HuH-7 (cell line): ENCODE measurements at regions not wholly inside any gene's neighbourhood (a gene's known extent, or its start where the extent isn't known, plus 50 kb on each side); places are given as distances from the start of the nearest gene placed in this dataset.

ENCODE experiments used
- DNase-seq: peaks from one replicate; pipeline ENCODE4 v3.0.0; 2011; ENCODE audit warnings: low spot score

DNA sequence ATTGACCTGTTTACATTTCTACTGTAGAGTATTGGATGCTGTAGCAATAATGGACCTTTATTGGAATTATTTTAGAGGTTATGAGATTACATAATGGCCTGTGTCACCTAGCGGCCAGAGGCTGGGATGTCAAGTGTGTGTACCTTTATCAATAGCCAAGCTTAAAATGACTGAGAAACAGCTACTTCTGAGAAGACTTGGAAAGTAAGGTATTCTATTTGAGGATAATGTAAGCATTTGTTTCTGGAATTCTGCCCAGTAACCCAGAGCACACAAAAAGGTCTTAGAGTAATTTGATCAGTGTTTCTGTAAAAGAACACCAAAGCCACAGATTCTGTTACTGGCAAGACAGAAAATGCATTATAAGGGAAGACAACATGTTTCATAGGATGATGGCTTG lies 116.8 kb downstream of the MACIR start:
- no peak for DNase-seq

DNA sequence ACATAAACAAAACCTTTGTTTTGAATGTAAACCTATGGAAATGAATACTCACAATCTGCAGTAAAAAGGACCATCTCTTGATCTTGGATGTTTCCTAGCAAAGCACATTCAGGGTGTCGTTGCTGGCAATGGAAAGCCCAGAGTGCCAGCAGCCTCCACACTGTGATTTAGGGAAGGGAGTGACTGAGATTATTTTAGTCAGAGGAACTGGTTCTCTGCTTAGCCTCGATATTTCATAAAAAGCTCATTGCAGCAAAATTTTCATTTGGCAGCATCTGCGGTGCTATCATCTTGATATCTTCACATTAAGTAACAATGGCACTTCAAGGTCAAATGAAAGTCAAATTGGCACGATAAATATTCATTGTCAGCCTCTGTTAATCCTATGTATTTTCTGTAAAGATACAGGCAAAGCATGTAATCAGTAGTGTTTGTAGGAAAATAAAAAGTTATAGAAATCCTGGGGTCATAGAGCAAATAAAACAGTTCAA lies 116.0 kb downstream of the MACIR start:
- no peak for DNase-seq

- no peak for DNase-seq
Measured at GRCh38 chr5:103373597-103374472, 115.3 kb downstream of the MACIR start.

DNA sequence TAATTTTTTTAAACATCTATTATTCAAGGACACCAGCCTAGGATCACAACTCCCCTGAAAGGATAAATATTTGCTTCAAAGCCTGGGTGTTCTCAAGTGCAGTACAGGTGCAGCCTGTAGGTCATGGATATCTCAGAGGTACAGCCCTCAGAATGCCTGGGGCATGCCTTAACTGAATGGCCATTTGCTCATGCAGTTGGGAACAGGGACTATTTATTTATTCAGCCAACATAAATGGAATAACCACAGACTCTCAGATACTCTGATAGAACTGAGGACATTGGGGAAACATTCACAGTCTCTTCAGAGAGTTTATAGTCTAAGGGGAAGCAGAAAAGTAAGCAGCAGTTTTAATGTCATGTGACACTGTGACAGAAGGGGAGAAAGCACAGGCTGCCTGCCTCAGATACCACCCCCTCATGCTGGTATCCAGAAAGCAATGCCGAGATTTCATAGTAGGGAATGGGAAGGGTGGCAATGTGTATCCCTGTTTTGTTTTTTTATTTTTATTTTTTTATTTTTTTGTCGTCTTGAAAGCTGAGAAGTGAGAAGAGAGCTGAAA lies 112.6 kb downstream of the MACIR start:
- DNase-seq = no peak

GRCh38 chr5:103369125-103370120 lies 110.9 kb downstream of the MACIR start:
- DNase-seq = no peak

DNA sequence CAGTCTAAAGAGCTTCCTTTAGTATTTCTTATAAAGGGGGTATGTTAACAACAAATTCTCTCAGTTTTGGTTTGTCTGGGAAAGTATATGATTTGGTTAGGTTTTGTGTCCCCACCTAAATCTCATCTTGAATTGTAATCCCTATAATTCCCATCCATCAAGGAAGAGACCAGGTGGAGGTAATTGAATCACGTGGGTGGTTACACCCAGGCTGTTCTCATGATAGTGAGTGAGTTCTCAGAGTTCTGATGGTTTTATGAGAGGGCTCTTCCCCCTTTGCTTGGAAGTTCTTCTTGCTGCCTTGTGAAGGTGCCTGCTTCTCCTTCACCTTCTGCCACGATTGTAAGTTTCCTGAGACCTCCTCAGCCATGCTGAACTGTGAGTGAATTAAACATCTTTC lies 109.1 kb downstream of the MACIR start:
- no peak for DNase-seq

GRCh38 chr5:103366918-103367549 lies 108.5 kb downstream of the MACIR start:
- no peak for DNase-seq

GRCh38 chr5:103364074-103364473 lies 105.5 kb downstream of the MACIR start:
- DNase-seq = no peak

GRCh38 chr5:103362211-103362610 lies 103.6 kb downstream of the MACIR start:
- DNase-seq = no peak

DNA sequence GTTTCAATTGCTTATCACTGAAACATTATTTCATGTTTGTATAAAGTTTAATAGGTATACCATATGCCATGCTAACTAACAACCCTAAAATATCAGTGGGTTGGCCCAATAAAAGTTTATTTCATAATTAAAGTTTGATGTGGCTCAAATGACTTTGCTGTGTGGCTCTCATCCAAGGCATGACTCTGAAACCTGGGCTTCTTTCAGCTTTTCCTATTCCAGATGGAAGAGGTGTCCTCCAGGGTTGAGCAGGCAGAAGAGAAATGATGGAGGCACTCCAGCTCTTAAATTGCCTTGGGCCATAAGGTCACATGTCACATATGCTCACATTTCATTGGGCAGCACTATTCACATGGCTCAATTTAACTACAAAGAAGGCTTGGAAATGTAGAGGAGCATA lies 101.9 kb downstream of the MACIR start:
- DNase-seq = no peak

DNA sequence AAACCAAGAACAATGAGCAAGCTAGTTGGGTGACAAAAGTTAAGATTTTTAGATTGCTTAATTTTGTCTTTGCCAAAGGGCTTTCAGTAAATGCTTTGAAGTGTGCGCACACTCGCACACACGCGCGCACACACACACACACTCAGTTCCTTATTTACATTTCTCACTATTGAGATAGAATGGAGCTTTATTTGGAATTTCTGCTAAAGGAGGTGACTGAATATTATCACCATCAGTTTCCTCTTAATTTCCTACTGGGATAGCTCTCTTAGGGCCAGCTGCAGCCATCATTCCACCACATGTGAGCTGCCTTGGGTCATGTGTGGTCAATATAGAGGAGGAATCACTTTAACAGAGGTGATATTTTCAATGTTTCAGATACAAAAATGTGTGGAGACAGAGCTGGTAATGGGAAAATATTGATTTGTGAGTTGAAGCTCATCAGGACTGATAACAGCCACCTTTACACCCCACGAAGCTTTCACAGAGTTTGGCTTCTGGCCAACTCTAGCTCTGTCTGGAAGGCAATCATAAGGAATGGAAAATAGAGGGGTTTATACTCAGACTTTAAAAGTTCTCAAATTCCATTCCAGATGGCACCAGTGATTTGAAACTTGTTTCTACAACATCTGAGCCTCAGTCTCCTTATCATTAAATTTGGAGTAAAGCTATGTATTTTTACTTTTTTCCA lies 99.9 kb downstream of the MACIR start:
- DNase-seq = no peak

DNA sequence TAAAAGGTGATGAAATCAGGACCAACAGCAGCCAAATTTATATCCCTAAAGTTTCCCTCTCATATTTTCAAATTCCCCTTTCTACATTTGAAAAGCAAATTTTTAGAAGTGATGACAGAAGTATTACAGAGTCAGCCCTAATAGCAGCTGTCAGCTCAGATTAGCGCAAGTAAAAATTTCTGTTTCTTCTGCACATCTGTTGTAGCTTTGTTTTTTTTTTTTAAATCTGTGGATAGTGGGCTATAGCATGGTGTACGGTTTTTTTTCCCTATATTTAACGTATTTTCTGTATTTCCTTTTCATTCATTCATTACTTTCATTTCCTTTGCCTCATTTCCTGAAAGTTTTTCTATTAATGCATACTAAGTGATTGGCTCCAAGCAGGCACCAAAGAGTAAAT lies 99.1 kb downstream of the MACIR start:
- no peak for DNase-seq

DNA sequence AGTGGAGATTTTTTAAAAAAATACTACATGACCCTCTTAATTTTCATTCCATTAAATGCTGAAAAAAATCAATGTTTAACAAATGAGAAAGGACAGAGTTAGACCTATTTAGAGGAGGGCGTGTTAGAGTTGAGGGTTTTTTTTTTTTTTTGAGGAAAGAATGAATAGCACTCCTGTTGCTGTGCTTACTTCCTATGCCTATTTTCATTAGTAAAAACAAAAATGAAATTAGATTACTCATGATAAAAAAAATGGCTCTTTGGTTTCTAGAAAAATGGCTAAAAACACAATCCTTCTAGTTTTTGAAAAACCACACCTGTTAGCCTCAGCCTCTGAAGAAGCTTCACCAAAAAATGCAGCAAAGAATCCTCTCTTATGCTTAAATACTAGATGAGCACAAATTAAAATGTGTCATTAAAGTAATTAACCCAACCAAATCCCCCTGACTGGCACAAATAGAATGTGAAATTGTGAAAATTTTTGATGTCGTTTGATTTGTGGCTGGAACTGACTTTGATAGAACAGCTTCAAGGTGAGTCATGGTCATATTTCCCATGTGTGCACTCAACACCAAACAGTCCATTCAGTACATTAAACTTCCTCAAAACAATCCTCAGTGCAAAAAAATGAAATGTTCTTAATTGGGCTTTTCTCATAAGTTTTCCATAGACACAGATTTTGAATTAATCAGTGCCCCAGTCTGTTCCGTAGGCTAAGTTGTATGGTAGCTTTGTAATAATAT lies 98.0 kb downstream of the MACIR start:
- DNase-seq = no peak

- no peak for DNase-seq
Measured at GRCh38 chr5:103355579-103355978, 97.0 kb downstream of the MACIR start.

GRCh38 chr5:103354446-103354845 lies 95.9 kb downstream of the MACIR start:
- no peak for DNase-seq

DNA sequence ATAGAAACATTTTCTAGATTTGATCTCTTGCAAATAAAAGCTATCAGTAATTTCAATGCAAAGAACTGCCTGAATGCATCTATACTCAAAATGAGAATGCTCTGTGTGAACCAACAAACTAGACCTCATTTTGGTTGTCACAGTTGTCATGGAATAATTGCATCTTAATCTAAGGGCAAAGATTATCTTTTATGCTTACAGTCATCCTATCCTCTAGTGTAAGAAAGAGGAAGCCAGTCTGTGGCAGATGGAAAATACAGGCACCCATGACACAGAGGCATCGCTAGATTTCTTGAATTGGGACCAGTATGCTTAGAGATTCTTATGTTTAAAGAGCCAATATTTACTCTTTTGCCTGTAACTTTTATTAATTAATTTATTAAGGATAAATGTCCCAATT lies 95.0 kb downstream of the MACIR start:
- DNase-seq = no peak

DNA sequence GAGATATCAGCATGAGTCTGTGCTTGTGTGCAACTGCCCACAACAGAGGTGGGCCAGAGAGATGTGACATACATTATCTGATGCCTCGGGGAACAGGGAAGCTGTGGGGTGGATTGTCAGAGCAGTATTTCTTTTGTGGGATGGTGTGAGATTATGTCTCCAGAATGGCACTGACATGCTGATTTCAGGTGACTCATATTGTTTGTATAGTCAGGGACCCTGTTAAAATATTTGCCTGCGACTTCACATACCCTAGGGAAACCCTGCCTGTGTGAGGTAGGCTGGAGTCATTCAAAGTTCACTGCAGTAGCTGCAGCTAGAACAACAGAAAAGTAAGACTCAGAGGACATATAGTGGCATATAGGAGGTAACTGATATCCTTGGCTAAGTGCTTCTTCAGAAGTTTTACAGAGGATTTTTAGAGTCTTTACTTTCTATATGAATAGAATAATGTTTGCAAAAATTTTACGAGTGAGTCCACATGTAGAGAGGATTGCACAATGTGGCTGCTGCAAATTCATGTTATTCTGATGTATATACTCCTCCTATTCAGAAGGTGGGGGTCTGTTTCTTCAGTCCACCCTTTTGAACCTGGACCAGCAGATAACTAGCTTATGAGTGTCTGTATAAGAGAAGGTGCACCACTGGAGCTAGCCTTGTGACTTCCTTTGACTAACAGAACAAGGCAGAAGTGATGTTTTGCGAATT lies 89.3 kb downstream of the MACIR start:
- no peak for DNase-seq

- no peak for DNase-seq
Measured at GRCh38 chr5:103346162-103346748, 87.7 kb downstream of the MACIR start.

GRCh38 chr5:103345461-103345860 lies 86.9 kb downstream of the MACIR start:
- no peak for DNase-seq
